Liver (tissue), 3 donors: ENCODE measurements at regions not wholly inside any gene's neighbourhood (a gene's known extent, or its start where the extent isn't known, plus 50 kb on each side); places are given as distances from the start of the nearest gene placed in this dataset.

ENCODE experiments used
- EGR1 ChIP-seq, 2 donors: IDR thresholded peaks; 2 replicates each; pipeline ENCODE4 v1.6.1; 2016 to 2018; ENCODE audit warnings: antibody characterized with exemption in 2 of 2, low read depth in 2 of 2
- JUND ChIP-seq, 2 donors: IDR thresholded peaks; 2 replicates each; pipeline ENCODE4 v1.6.1; 2016; ENCODE audit warnings: antibody characterized with exemption in 2 of 2
- RAD21 ChIP-seq, 2 donors: IDR thresholded peaks; 2 replicates each; pipeline ENCODE4 v1.6.1; 2016; ENCODE audit warnings: antibody characterized with exemption in 2 of 2, mild to moderate bottlenecking in 2 of 2
- SP1 ChIP-seq: IDR thresholded peaks from 2 replicates; pipeline ENCODE4 v1.6.1; 2018; ENCODE audit warnings: antibody characterized with exemption, mild to moderate bottlenecking
- TAF1 ChIP-seq: conservative IDR thresholded peaks from 2 replicates; pipeline ENCODE4 v1.6.1; 2016; ENCODE audit warnings: antibody characterized with exemption, mild to moderate bottlenecking
- YY1 ChIP-seq: IDR thresholded peaks from 2 replicates; pipeline ENCODE4 v1.6.1; 2016; ENCODE audit warnings: antibody characterized with exemption, mild to moderate bottlenecking
- ZBTB33 ChIP-seq: IDR thresholded peaks from 2 replicates; pipeline ENCODE4 v1.6.1; 2016; ENCODE audit warnings: antibody characterized with exemption
- TF ChIP-seq, protein P1 (sequence below): fragments of 150-350 bp; IDR thresholded peaks from 2 replicates; pipeline ENCODE4 v1.5.1; 2017; ENCODE audit warnings: improper control_type of control experiment, low read depth, low read length; ENCODE audit not compliant: missing input control
- TF ChIP-seq, protein P2 (sequence below): IDR thresholded peaks from 2 replicates; pipeline ENCODE4 v1.6.1; 2016; ENCODE audit warnings: antibody characterized with exemption
- TF ChIP-seq, protein P3 (sequence below): IDR thresholded peaks from 2 replicates; pipeline ENCODE4 v1.6.1; 2016; ENCODE audit warnings: antibody characterized with exemption, mild to moderate bottlenecking
- TF ChIP-seq, protein P4 (sequence below): IDR thresholded peaks from 2 replicates; pipeline ENCODE4 v1.6.1; 2016; ENCODE audit warnings: antibody characterized with exemption
- donor health status: healthy.
- donor health status: healthy.

DNA sequence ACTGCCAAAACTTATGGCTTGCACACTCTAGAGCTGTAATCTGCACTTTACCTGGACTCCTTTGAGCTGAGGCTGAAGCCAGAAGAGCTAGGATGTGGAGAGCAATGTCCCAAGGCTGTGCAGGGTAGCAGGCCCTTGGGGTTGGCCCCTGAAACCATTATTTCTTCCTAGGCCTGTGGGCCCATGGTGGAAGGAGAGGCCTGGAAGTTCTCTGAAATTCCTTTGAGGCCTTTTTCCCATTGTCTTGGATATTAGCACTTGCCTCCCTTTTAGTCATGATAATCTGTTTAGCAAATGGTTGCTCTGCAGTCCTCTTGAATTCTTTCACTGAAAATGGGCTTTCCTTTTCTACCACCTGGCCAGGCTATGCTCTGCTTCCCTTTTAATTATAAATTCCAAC, 102.0 kb upstream of the SGO1 start:
- TF ChIP-seq, protein P1, sequence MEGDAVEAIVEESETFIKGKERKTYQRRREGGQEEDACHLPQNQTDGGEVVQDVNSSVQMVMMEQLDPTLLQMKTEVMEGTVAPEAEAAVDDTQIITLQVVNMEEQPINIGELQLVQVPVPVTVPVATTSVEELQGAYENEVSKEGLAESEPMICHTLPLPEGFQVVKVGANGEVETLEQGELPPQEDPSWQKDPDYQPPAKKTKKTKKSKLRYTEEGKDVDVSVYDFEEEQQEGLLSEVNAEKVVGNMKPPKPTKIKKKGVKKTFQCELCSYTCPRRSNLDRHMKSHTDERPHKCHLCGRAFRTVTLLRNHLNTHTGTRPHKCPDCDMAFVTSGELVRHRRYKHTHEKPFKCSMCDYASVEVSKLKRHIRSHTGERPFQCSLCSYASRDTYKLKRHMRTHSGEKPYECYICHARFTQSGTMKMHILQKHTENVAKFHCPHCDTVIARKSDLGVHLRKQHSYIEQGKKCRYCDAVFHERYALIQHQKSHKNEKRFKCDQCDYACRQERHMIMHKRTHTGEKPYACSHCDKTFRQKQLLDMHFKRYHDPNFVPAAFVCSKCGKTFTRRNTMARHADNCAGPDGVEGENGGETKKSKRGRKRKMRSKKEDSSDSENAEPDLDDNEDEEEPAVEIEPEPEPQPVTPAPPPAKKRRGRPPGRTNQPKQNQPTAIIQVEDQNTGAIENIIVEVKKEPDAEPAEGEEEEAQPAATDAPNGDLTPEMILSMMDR, result no peak
- TF ChIP-seq SP1 (no peak), EGR1 (IDR thresholded peaks at IDR 0.05; ENCODE audit: low read depth in 2 of 2) (no peak), TAF1 (no peak), JUND (IDR thresholded peaks at IDR 0.05) (no peak), ZBTB33 (no peak), YY1 (no peak), RAD21 (IDR thresholded peaks at IDR 0.05) (no peak)
- TF ChIP-seq, protein P2, sequence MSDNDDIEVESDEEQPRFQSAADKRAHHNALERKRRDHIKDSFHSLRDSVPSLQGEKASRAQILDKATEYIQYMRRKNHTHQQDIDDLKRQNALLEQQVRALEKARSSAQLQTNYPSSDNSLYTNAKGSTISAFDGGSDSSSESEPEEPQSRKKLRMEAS, result no peak
- TF ChIP-seq, protein P3, sequence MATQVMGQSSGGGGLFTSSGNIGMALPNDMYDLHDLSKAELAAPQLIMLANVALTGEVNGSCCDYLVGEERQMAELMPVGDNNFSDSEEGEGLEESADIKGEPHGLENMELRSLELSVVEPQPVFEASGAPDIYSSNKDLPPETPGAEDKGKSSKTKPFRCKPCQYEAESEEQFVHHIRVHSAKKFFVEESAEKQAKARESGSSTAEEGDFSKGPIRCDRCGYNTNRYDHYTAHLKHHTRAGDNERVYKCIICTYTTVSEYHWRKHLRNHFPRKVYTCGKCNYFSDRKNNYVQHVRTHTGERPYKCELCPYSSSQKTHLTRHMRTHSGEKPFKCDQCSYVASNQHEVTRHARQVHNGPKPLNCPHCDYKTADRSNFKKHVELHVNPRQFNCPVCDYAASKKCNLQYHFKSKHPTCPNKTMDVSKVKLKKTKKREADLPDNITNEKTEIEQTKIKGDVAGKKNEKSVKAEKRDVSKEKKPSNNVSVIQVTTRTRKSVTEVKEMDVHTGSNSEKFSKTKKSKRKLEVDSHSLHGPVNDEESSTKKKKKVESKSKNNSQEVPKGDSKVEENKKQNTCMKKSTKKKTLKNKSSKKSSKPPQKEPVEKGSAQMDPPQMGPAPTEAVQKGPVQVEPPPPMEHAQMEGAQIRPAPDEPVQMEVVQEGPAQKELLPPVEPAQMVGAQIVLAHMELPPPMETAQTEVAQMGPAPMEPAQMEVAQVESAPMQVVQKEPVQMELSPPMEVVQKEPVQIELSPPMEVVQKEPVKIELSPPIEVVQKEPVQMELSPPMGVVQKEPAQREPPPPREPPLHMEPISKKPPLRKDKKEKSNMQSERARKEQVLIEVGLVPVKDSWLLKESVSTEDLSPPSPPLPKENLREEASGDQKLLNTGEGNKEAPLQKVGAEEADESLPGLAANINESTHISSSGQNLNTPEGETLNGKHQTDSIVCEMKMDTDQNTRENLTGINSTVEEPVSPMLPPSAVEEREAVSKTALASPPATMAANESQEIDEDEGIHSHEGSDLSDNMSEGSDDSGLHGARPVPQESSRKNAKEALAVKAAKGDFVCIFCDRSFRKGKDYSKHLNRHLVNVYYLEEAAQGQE, result no peak
- TF ChIP-seq, protein P4, sequence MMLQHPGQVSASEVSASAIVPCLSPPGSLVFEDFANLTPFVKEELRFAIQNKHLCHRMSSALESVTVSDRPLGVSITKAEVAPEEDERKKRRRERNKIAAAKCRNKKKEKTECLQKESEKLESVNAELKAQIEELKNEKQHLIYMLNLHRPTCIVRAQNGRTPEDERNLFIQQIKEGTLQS, result no peak
